Body of pancreas (tissue), 4 donors: ENCODE measurements at regions not wholly inside any gene's neighbourhood (a gene's known extent, or its start where the extent isn't known, plus 50 kb on each side); places are given as distances from the start of the nearest gene placed in this dataset.

Experiments used
- ATAC-seq: fragments of 150-250 bp; one replicate; pipeline ENCODE4 v1.9.1; 2016
- DNase-seq, 4 donors: peaks; one replicate each; pipeline ENCODE4 v3.0.0-alpha.2; 2019
- H3K27ac ChIP-seq, 4 donors: fragments of 200-600 bp; sonication (generic); 1 replicate in 3 of 4; 2 replicates in 1 of 4; pipeline versions ENCODE4 v1.5.1 to v1.6.1; 2016 to 2019; ENCODE audit warnings: mild to moderate bottlenecking in 1 of 4, mixed read lengths in 1 of 4, moderate library complexity in 1 of 4
- H3K27me3 ChIP-seq, 2 donors: fragments of 200-600 bp; sonication (generic); one replicate each; pipeline ENCODE4 v1.6.0; 2016; ENCODE audit warnings: mild to moderate bottlenecking in 1 of 2
- H3K36me3 ChIP-seq, 2 donors: fragments of 200-600 bp; sonication (generic); replicated peaks in 1 of 2; 2 replicates each; pipeline ENCODE4 v1.5.1; 2016; ENCODE audit warnings: low read depth in 2 of 2; ENCODE audit not compliant: insufficient read depth in 1 of 2
- H3K4me1 ChIP-seq: fragments of 200-600 bp; sonication (generic); one replicate; pipeline ENCODE4 v1.6.0; 2016
- H3K4me3 ChIP-seq, 2 donors: fragments of 200-600 bp; sonication (generic); 1 replicate in 1 of 2; 2 replicates in 1 of 2; pipeline ENCODE4 v1.5.1; 2016 to 2019
- H3K9me3 ChIP-seq, 3 donors: fragments of 200-600 bp; sonication (generic); 1 replicate in 2 of 3; 2 replicates in 1 of 3; pipeline ENCODE4 v1.5.1; 2016
- CTCF ChIP-seq, 7 experiments: fragments of 450-650 bp in 4 of 7; fragments of 200-600 bp in 3 of 7; sonication (generic) in 3 of 7; IDR thresholded peaks; one replicate each; pipeline ENCODE4 v1.5.1; 2016 to 2019; ENCODE audit warnings: antibody characterized with exemption in 7 of 7
- POLR2A ChIP-seq, 3 donors: fragments of 450-650 bp; IDR thresholded peaks; one replicate each; pipeline ENCODE4 v1.6.1; 2016; ENCODE audit warnings: antibody characterized with exemption in 3 of 3, mild to moderate bottlenecking in 2 of 3
- WGBS, 2 donors: methylation state at CpG; one replicate each; pipeline ENCODE4 v1.1.5; 2017; 5-methylcytosine and 5-hydroxymethylcytosine counted together
- intact Hi-C: fragments of 100-400 bp; cut with DNase I; formaldehyde crosslinking; loops from one replicate; pipeline ENCODE4 v1.15.1; 2023

DNA sequence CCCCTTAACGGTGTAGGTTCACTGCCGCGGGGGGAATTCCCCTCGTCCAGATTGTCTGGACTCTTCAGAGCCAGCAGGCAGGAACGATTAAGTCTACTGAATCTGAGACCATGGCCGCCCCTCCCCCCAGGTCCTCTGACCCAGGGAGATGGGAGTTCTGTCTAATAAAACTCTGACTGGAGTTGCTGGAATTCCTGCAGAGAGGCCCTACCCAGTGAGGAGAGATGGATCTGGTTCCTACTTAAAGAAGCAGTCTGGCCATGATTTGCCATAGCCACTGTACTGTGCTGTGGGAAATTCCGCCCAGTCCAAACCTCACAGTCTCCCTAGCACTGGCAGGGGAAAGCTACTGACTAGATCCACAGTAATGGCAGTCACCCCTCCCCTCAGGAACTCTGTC lies 237.7 kb upstream of the RASA1 start:
- no peak for TF ChIP-seq POLR2A (IDR thresholded peaks at IDR 0.05)
- TF ChIP-seq CTCF (IDR thresholded peaks at IDR 0.05): no peak
- no peaks in the 10 kb centered on the region for H3K27me3 ChIP-seq
- WGBS, 2 donors: 71 to 80% methylated on average over 2 to 7 of the region's 7 CpGs
- H3K4me1 ChIP-seq: no peaks in the 10 kb centered on the region
- intact Hi-C loops: no loop called here
- ATAC-seq (no peak), DNase-seq (no peak)
- no peak overlapping the region for H3K27ac ChIP-seq
- no peak overlapping the region for H3K4me3 ChIP-seq
- no peaks in the 10 kb centered on the region for H3K9me3 ChIP-seq
- H3K36me3 ChIP-seq: no peaks in the 10 kb centered on the region

- no peak for TF ChIP-seq CTCF (IDR thresholded peaks at IDR 0.05)
- ATAC-seq: no peak
- Histone ChIP-seq H3K9me3 (no peaks in the 10 kb centered on the region), H3K36me3 (no peaks in the 10 kb centered on the region), H3K27ac (no peak overlapping the region), H3K4me3 (no peak overlapping the region), H3K27me3 (no peaks in the 10 kb centered on the region), H3K4me1 (no peaks in the 10 kb centered on the region)
- DNase-seq: no peak
- WGBS, 2 donors: 66 to 86% methylated on average over 7 of the region's 7 CpGs
- intact Hi-C loops: no loop called here
Observed at GRCh38 chr5:87030699-87031098, 237.0 kb upstream of the RASA1 start.

DNA sequence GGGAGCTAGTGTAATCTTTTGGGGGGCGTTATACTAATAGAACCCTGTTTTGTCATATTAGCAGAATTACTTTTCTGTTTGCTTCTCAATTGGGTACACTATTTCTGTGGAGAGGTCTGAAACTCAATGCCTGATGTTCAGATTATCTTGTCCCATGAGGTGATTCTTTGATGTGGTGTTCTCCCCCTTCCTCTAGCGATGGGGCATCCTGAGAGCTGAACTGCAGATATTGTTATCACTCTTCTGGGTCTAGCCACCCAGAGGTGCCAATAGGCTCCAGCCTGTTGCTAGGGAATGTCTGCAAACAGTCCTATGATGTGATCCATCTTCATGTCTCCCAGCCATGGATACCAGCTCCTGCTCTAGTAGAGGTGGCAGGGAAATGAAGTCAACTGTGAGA lies 233.1 kb upstream of the RASA1 start:
- no peak for TF ChIP-seq CTCF (IDR thresholded peaks at IDR 0.05)
- no peak for TF ChIP-seq POLR2A (IDR thresholded peaks at IDR 0.05)

GRCh38 chr5:87042554-87042953 lies 225.1 kb upstream of the RASA1 start:
- intact Hi-C loops: no loop called here
- DNase-seq (no peak), ATAC-seq (no peak)

More for the DNA sequence above, 233.1 kb upstream of the RASA1 start:
- 54 to 75% methylated on average over 2 of the region's 2 CpGs for WGBS, 2 donors
- Histone ChIP-seq H3K27ac (no peak overlapping the region), H3K27me3 (no peaks in the 10 kb centered on the region), H3K36me3 (no peaks in the 10 kb centered on the region), H3K9me3 (no peaks in the 10 kb centered on the region), H3K4me3 (no peak overlapping the region), H3K4me1 (no peaks in the 10 kb centered on the region)
- ATAC-seq (no peak), DNase-seq (no peak)
- intact Hi-C loops: no loop called here

More at GRCh38 chr5:87042554-87042953, 225.1 kb upstream of the RASA1 start:
- no peak overlapping the region for H3K27ac ChIP-seq
- H3K9me3 ChIP-seq: no peaks in the 10 kb centered on the region
- no peaks in the 10 kb centered on the region for H3K27me3 ChIP-seq
- TF ChIP-seq CTCF (IDR thresholded peaks at IDR 0.05): no peak
- TF ChIP-seq POLR2A (IDR thresholded peaks at IDR 0.05): no peak
- WGBS, 2 donors: 70 to 80% methylated on average over 7 of the region's 7 CpGs
- no peaks in the 10 kb centered on the region for H3K36me3 ChIP-seq
- H3K4me3 ChIP-seq: no peak overlapping the region
- no peaks in the 10 kb centered on the region for H3K4me1 ChIP-seq
